ENCODE measurements at regions not wholly inside any gene's neighbourhood (a gene's known extent, or its start where the extent isn't known, plus 50 kb on each side); places are given as distances from the start of the nearest gene placed in this dataset.

GRCh38 chr5:73374520-73375190, 73.9 kb downstream of the FOXD1 start:
- H3K27me3 ChIP-seq, result peaks cover 9 to 39% (median 22%) of the 10 kb centered on the region in 3 donors
- H3K36me3 ChIP-seq, result no peaks in the 10 kb centered on the region
- DNase-seq, result no peak
- H3K27ac ChIP-seq, result no peak overlapping the region
- ATAC-seq, result no peak
- intact Hi-C loops (cut with DNase I; ENCODE audit: low total_unique reads), result no loop called here
- no peaks in the 10 kb centered on the region for H3K9me3 ChIP-seq
- no peaks in the 10 kb centered on the region for H3K4me1 ChIP-seq
- TF ChIP-seq POLR2A (IDR thresholded peaks at IDR 0.05), result no peak
- TF ChIP-seq CTCF (IDR thresholded peaks at IDR 0.05 in 4 of 5, conservative IDR thresholded peaks at IDR 0.05 in 1 of 5), result no peak
- no peak overlapping the region for H3K4me3 ChIP-seq
- in situ Hi-C loops (cut with MboI; ENCODE audit: low sequenced_read_pairs in 4 of 4), result no loop called here

GRCh38 chr5:73373814-73374510, 74.6 kb downstream of the FOXD1 start:
- no peaks in the 10 kb centered on the region for H3K36me3 ChIP-seq
- intact Hi-C loops (cut with DNase I; ENCODE audit: low total_unique reads) (no loop called here), in situ Hi-C loops (cut with MboI; ENCODE audit: low sequenced_read_pairs in 4 of 4) (no loop called here)
- ATAC-seq (no peak), DNase-seq (no peak)
- H3K9me3 ChIP-seq, result no peaks in the 10 kb centered on the region
- no peaks in the 10 kb centered on the region for H3K4me1 ChIP-seq
- H3K27ac ChIP-seq, result no peak overlapping the region
- no peak overlapping the region for H3K4me3 ChIP-seq
- H3K27me3 ChIP-seq, result peaks cover 7 to 38% (median 17%) of the 10 kb centered on the region in 3 donors
- TF ChIP-seq POLR2A (IDR thresholded peaks at IDR 0.05), result no peak
- TF ChIP-seq CTCF (IDR thresholded peaks at IDR 0.05 in 4 of 5, conservative IDR thresholded peaks at IDR 0.05 in 1 of 5), result no peak

GRCh38 chr5:73370640-73371583, 77.7 kb downstream of the FOXD1 start:
- H3K27me3 ChIP-seq, result peaks cover 0 to 15% (median 3%) of the 10 kb centered on the region in 3 donors
- H3K4me1 ChIP-seq, result no peaks in the 10 kb centered on the region
- in situ Hi-C loops (cut with MboI; ENCODE audit: low sequenced_read_pairs in 4 of 4), result no loop called here

GRCh38 chr5:73370095-73370494, 78.5 kb downstream of the FOXD1 start:
- no peak overlapping the region for H3K27ac ChIP-seq
- DNase-seq, result no peak
- H3K36me3 ChIP-seq, result no peaks in the 10 kb centered on the region
- in situ Hi-C loops (cut with MboI; ENCODE audit: low sequenced_read_pairs in 4 of 4), result no loop called here
- no peaks in the 10 kb centered on the region for H3K9me3 ChIP-seq
- peaks cover 0 to 14% (median 3%) of the 10 kb centered on the region in 3 donors for H3K27me3 ChIP-seq
- H3K4me1 ChIP-seq, result no peaks in the 10 kb centered on the region
- intact Hi-C loops (cut with DNase I; ENCODE audit: low total_unique reads), result no loop called here
- TF ChIP-seq POLR2A (IDR thresholded peaks at IDR 0.05), result no peak
- no peak for TF ChIP-seq CTCF (IDR thresholded peaks at IDR 0.05 in 4 of 5, conservative IDR thresholded peaks at IDR 0.05 in 1 of 5)
- ATAC-seq, result no peak
- H3K4me3 ChIP-seq, result no peak overlapping the region

More at GRCh38 chr5:73370640-73371583, 77.7 kb downstream of the FOXD1 start:
- ATAC-seq, result no peak
- Histone ChIP-seq H3K9me3 (no peaks in the 10 kb centered on the region), H3K36me3 (no peaks in the 10 kb centered on the region), H3K4me3 (no peak overlapping the region), H3K27ac (no peak overlapping the region)
- intact Hi-C loops (cut with DNase I; ENCODE audit: low total_unique reads), result no loop called here
- no peak for TF ChIP-seq POLR2A (IDR thresholded peaks at IDR 0.05)
- no peak for TF ChIP-seq CTCF (IDR thresholded peaks at IDR 0.05 in 4 of 5, conservative IDR thresholded peaks at IDR 0.05 in 1 of 5)
- no peak for DNase-seq

Measured in gastrocnemius medialis (tissue), 4 donors.